ENCODE measurements at regions not wholly inside any gene's neighbourhood (a gene's known extent, or its start where the extent isn't known, plus 50 kb on each side); places are given as distances from the start of the nearest gene placed in this dataset.

DNA sequence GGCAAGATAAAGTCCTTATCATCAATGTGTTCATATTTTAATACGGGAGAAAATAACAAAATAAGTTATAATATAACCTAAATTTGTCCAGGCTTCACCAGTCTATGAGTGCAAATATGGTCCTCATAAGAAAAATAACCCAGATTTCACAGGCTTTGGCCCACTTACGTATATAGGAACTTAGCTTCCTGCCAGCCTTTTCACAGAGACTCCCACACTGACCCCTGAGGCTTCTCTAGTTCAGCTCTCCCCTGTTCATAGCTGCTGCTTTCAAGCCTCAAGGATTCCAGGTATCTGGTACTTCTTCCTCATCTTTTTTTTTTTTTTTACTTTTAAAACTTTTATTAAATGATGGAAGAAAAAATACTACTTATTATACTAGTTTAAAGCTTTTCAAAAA, 74.9 kb upstream of the PELI1 start:
- TF ChIP-seq, protein P1, sequence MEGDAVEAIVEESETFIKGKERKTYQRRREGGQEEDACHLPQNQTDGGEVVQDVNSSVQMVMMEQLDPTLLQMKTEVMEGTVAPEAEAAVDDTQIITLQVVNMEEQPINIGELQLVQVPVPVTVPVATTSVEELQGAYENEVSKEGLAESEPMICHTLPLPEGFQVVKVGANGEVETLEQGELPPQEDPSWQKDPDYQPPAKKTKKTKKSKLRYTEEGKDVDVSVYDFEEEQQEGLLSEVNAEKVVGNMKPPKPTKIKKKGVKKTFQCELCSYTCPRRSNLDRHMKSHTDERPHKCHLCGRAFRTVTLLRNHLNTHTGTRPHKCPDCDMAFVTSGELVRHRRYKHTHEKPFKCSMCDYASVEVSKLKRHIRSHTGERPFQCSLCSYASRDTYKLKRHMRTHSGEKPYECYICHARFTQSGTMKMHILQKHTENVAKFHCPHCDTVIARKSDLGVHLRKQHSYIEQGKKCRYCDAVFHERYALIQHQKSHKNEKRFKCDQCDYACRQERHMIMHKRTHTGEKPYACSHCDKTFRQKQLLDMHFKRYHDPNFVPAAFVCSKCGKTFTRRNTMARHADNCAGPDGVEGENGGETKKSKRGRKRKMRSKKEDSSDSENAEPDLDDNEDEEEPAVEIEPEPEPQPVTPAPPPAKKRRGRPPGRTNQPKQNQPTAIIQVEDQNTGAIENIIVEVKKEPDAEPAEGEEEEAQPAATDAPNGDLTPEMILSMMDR (IDR thresholded peaks at IDR 0.05; ENCODE audit: unreplicated experiment) = no peak
- H3K4me3 Mint-ChIP-seq = no peak overlapping the region
- H3K27me3 Mint-ChIP-seq (ENCODE audit: low read depth) = no peaks in the 10 kb centered on the region
- no peaks in the 10 kb centered on the region for H3K36me3 Mint-ChIP-seq
- peaks cover 53% of the 10 kb centered on the region for H3K4me1 Mint-ChIP-seq
- no peak for DNase-seq (ENCODE audit: low spot score in 2 of 2, unreplicated experiment in 2 of 2)
- H3K9me3 Mint-ChIP-seq = no peaks in the 10 kb centered on the region
- no peak overlapping the region for H3K27ac Mint-ChIP-seq

DNA sequence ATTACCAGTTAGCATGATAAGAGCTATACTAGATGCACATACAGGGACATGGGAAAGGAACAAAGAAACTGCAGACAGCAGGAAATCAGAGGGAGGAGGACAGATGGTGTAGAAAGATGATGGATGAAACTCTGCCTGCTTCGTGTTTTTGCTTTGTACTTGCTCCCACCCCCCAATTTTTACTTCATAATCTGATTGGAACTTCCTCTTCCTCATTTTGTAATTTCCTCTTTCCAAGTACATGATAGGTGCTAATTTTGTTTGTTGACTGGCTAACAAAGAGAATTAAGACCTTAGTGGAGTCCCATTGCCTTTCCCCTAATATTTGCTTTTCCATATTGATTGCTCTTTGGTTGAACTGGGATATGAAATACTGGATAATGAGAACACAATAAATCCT, 76.0 kb upstream of the PELI1 start:
- Mint-ChIP-seq H3K9me3 (no peaks in the 10 kb centered on the region), H3K27ac (peak overlapping the region; percentile 52), H3K36me3 (no peaks in the 10 kb centered on the region), H3K27me3 (ENCODE audit: low read depth) (no peaks in the 10 kb centered on the region), H3K4me3 (no peak overlapping the region), H3K4me1 (peaks cover 46% of the 10 kb centered on the region)
- no peak for DNase-seq (ENCODE audit: low spot score in 2 of 2, unreplicated experiment in 2 of 2)
- TF ChIP-seq, protein P1 (IDR thresholded peaks at IDR 0.05; ENCODE audit: unreplicated experiment) = no peak

DNA sequence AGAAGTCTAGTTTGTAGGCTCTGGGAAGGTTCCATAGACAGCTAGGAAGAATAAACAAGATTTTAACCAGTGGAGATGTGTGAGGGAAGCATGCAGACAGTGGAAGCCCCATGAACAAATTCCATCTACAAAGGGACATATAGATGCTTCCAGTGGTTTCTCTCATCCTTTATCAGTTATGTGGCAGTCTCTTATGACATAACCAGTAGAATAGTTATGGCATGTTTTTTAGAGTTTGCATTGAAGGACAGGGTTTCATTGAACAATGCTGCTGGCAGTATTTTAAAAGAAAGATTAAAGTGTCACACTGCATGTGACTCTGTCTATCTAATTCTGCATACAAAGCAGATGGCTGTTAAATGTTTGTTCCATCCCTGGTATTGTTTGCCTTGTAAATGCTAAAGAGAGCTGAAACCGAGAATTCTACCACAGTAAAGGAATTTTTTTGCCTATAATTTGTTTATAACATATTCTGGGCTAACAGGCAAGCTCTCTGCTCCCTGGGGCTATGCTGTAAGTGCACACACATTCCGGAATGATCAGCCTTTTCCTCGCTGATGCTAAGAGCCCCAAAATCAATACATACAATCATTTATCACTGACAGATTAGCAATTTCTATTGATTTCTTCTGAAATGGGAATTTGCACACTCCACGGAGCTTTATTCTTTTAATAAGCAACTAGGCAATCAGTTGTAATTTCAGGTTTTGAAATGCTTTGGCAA, 76.8 kb upstream of the PELI1 start:
- Mint-ChIP-seq H3K36me3 (no peaks in the 10 kb centered on the region), H3K27ac (peak overlapping the region; percentile 84), H3K27me3 (ENCODE audit: low read depth) (no peaks in the 10 kb centered on the region), H3K9me3 (no peaks in the 10 kb centered on the region), H3K4me3 (no peak overlapping the region), H3K4me1 (peaks cover 46% of the 10 kb centered on the region)
- no peak for DNase-seq (ENCODE audit: low spot score in 2 of 2, unreplicated experiment in 2 of 2)
- TF ChIP-seq, protein P1 (IDR thresholded peaks at IDR 0.05; ENCODE audit: unreplicated experiment) = no peak

DNA sequence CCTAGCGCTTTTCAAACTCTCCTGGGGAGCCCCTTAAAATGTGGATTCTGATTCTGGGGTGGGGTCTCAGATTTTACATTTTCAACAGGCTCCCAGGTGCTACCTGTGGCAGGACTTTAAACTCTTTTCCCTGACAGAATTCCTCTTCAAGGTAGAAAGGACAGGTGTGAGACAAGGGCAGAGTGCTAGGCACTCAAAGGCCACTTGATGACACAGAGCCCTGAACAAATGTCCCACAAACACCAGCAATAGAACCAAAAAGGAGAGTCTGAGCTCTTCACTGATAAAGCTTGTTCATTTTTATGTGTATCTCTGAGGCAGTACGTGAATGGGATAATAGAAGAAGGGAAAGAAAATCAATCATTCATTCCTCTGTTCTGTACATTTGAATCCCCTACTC, 77.7 kb upstream of the PELI1 start:
- H3K27ac Mint-ChIP-seq = peak overlapping the region; percentile 84
- TF ChIP-seq, protein P1 (IDR thresholded peaks at IDR 0.05; ENCODE audit: unreplicated experiment) = no peak
- peaks cover 46% of the 10 kb centered on the region for H3K4me1 Mint-ChIP-seq
- DNase-seq (ENCODE audit: low spot score in 2 of 2, unreplicated experiment in 2 of 2) = no peak
- no peaks in the 10 kb centered on the region for H3K36me3 Mint-ChIP-seq
- no peaks in the 10 kb centered on the region for H3K9me3 Mint-ChIP-seq
- H3K27me3 Mint-ChIP-seq (ENCODE audit: low read depth) = no peaks in the 10 kb centered on the region
- peak overlapping the region; percentile 14 for H3K4me3 Mint-ChIP-seq

DNA sequence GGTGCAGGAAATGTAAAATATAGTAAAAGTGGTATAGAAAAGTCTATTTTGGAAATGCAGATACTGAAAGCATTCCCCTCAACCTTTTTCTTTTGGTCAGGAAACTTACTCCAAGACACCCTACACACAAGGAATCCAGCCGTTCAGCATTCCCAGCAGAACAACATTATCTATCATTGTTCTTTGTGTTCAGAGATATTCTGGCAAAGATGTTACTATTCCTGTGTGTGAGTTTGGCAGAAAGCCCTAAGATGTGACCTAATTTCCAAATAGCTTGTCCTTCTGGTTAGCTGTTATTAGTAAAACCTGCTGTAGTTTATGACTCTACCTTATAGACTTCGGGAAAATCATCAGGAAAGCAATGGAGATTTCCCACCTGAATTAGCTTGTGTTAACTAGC, 78.1 kb upstream of the PELI1 start:
- no peak for DNase-seq (ENCODE audit: low spot score in 2 of 2, unreplicated experiment in 2 of 2)
- peaks cover 50% of the 10 kb centered on the region for H3K4me1 Mint-ChIP-seq

More for the DNA sequence above, 78.1 kb upstream of the PELI1 start:
- H3K36me3 Mint-ChIP-seq = no peaks in the 10 kb centered on the region
- no peaks in the 10 kb centered on the region for H3K27me3 Mint-ChIP-seq (ENCODE audit: low read depth)
- H3K4me3 Mint-ChIP-seq = peak overlapping the region; percentile 14
- H3K27ac Mint-ChIP-seq = peak overlapping the region; percentile 84
- H3K9me3 Mint-ChIP-seq = no peaks in the 10 kb centered on the region
- TF ChIP-seq, protein P1 (IDR thresholded peaks at IDR 0.05; ENCODE audit: unreplicated experiment) = no peak
